Smooth muscle cell (in vitro differentiated cells): ENCODE measurements at regions not wholly inside any gene's neighbourhood (a gene's known extent, or its start where the extent isn't known, plus 50 kb on each side); places are given as distances from the start of the nearest gene placed in this dataset.

Experiments used
- DNase-seq: peaks from one replicate; lab custom pipeline; 2025; ENCODE audit not compliant: unreplicated experiment; lab: John Stamatoyannopoulos, UW
- H2AFZ ChIP-seq: fragments of 200-600 bp; sonication (generic); 2 replicates; pipeline ENCODE4 v1.6.0; 2016; ENCODE audit warnings: antibody characterized with exemption, low read depth, mild to moderate bottlenecking
- H3F3A ChIP-seq: fragments of 200-600 bp; sonication (generic); 2 replicates; pipeline ENCODE4 v1.6.0; 2017; ENCODE audit warnings: antibody characterized with exemption, low read depth
- H3K27ac ChIP-seq: fragments of 200-600 bp; sonication (generic); 2 replicates; pipeline ENCODE4 v1.5.1; 2016; ENCODE audit warnings: low read depth, mild to moderate bottlenecking
- H3K27me3 ChIP-seq: fragments of 200-600 bp; sonication (generic); 2 replicates; pipeline ENCODE4 v1.6.1; 2016; ENCODE audit warnings: low read depth, mild to moderate bottlenecking
- H3K36me3 ChIP-seq: fragments of 200-600 bp; sonication (generic); 2 replicates; pipeline ENCODE4 v1.5.1; 2016; ENCODE audit warnings: low read depth
- H3K4me1 ChIP-seq: fragments of 200-600 bp; sonication (generic); 2 replicates; pipeline ENCODE4 v1.5.1; 2016; ENCODE audit warnings: low read depth
- H3K4me2 ChIP-seq: fragments of 200-600 bp; sonication (generic); 2 replicates; pipeline ENCODE4 v1.6.0; 2016; ENCODE audit warnings: mild to moderate bottlenecking
- H3K4me3 ChIP-seq: fragments of 200-600 bp; sonication (generic); 2 replicates; pipeline ENCODE4 v1.5.1; 2016; ENCODE audit warnings: mild to moderate bottlenecking
- H3K79me2 ChIP-seq: fragments of 200-600 bp; sonication (generic); 2 replicates; pipeline ENCODE4 v1.6.0; 2016; ENCODE audit warnings: low read depth, mild to moderate bottlenecking
- H3K9ac ChIP-seq: fragments of 200-600 bp; sonication (generic); 2 replicates; pipeline ENCODE4 v1.6.0; 2016; ENCODE audit warnings: low read depth
- H3K9me3 ChIP-seq: fragments of 200-600 bp; sonication (generic); replicated peaks from 2 replicates; pipeline ENCODE4 v1.5.1; 2016; ENCODE audit warnings: low read depth
- H4K20me1 ChIP-seq: fragments of 200-600 bp; sonication (generic); 2 replicates; pipeline ENCODE4 v1.6.0; 2016; ENCODE audit warnings: low read depth
- WGBS: methylation state at CpG from one replicate; pipeline ENCODE4 v1.1.7; 2016; ENCODE audit warnings: low lambda C conversion rate; 5-methylcytosine and 5-hydroxymethylcytosine counted together
- TF ChIP-seq, protein P1 (sequence below): fragments of 200-600 bp; sonication (generic); IDR thresholded peaks from 2 replicates; pipeline ENCODE4 v1.5.1; 2017; ENCODE audit warnings: borderline replicate concordance, mild to moderate bottlenecking, antibody characterized with exemption; ENCODE audit not compliant: insufficient read depth, poor library complexity, severe bottlenecking

DNA sequence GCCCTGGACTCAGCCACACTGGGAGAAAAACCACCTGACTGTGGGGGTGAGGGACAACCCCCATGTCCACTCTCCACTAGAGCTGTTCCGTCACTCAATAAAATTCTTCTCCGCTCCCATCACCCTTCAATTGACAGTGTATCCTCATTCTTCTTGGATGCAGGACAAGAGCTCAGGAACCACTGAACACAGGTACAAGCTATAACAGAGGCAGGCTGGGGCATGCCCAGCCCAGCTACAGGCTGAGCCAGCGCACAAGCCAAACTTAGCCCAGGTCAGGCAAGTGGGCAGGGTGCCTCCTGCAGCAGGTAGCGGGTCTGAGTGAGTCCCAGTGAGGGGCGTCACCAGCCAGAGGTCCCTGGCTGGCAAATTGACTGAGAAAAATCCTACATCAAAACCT lies 183.4 kb downstream of the HINT1 start:
- no peak overlapping the region for H3K4me2 ChIP-seq
- H2AFZ ChIP-seq, result no peak overlapping the region

DNA sequence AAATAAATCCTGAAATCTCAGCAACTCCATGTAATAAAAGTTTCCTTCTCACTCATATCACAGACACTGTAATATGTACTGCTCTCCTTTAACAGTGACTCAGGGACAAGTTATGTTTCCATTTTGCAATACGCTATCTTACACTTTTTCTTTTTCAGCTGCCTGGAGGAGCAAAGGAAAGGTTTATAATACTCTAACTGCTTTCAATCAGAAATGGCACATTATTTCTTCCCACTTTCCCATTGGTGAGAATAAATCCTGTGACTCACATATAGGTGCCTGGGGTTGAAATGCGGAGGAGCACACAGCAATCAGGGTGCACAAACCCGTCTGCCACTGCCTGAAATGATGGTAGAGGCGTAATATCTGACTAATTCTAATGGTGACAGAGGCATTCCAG lies 186.6 kb downstream of the HINT1 start:
- Histone ChIP-seq H3K9me3 (no peaks in the 10 kb centered on the region), H3F3A (no peaks in the 10 kb centered on the region), H2AFZ (peak overlapping the region; percentile 46), H3K36me3 (no peaks in the 10 kb centered on the region), H3K79me2 (no peaks in the 10 kb centered on the region), H3K27me3 (no peaks in the 10 kb centered on the region), H3K4me2 (peak overlapping the region; percentile 42), H4K20me1 (no peaks in the 10 kb centered on the region), H3K4me1 (no peaks in the 10 kb centered on the region), H3K27ac (peak overlapping the region; percentile 38), H3K4me3 (no peak overlapping the region), H3K9ac (no peak overlapping the region)
- 54% methylated on average over 4 of the region's 4 CpGs for whole genome bisulfite sequencing
- DNase-seq, result no peak
- TF ChIP-seq, protein P1, sequence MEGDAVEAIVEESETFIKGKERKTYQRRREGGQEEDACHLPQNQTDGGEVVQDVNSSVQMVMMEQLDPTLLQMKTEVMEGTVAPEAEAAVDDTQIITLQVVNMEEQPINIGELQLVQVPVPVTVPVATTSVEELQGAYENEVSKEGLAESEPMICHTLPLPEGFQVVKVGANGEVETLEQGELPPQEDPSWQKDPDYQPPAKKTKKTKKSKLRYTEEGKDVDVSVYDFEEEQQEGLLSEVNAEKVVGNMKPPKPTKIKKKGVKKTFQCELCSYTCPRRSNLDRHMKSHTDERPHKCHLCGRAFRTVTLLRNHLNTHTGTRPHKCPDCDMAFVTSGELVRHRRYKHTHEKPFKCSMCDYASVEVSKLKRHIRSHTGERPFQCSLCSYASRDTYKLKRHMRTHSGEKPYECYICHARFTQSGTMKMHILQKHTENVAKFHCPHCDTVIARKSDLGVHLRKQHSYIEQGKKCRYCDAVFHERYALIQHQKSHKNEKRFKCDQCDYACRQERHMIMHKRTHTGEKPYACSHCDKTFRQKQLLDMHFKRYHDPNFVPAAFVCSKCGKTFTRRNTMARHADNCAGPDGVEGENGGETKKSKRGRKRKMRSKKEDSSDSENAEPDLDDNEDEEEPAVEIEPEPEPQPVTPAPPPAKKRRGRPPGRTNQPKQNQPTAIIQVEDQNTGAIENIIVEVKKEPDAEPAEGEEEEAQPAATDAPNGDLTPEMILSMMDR, result no peak

More for the DNA sequence above, 183.4 kb downstream of the HINT1 start:
- Histone ChIP-seq H3K27me3 (no peaks in the 10 kb centered on the region), H3K9me3 (no peaks in the 10 kb centered on the region), H3K27ac (no peak overlapping the region), H3F3A (no peaks in the 10 kb centered on the region), H3K9ac (no peak overlapping the region), H3K4me3 (no peak overlapping the region), H3K4me1 (no peaks in the 10 kb centered on the region), H4K20me1 (no peaks in the 10 kb centered on the region), H3K36me3 (no peaks in the 10 kb centered on the region), H3K79me2 (no peaks in the 10 kb centered on the region)
- 90% methylated on average over 5 of the region's 5 CpGs for WGBS
- TF ChIP-seq, protein P1, result no peak
- DNase-seq, result no peak

DNA sequence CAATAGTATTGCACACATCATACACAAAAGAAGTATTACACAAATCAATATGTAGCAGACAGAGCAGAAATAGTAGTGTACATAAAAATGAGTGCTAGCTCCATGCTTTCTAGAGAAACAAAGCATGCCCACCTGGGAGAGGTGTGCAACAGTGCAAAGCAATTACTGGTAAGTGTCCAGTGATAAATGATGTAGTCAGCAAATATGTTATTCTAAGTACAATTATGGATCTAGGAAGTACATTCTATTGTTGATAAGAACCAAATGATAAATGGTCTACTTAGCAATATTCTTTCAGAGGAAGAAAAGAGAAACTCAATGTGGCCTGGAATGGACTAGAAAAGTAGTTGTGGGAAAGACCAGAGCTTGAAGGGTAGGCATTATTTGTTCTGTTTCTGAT lies 188.6 kb downstream of the HINT1 start:
- TF ChIP-seq, protein P1, result no peak
- Histone ChIP-seq H3F3A (no peaks in the 10 kb centered on the region), H2AFZ (no peak overlapping the region), H3K27me3 (no peaks in the 10 kb centered on the region), H3K4me1 (no peaks in the 10 kb centered on the region), H3K4me2 (no peak overlapping the region), H3K9ac (no peak overlapping the region), H3K27ac (no peak overlapping the region), H4K20me1 (no peaks in the 10 kb centered on the region), H3K9me3 (no peaks in the 10 kb centered on the region), H3K79me2 (no peaks in the 10 kb centered on the region), H3K36me3 (no peaks in the 10 kb centered on the region), H3K4me3 (no peak overlapping the region)
- DNase-seq, result no peak

DNA sequence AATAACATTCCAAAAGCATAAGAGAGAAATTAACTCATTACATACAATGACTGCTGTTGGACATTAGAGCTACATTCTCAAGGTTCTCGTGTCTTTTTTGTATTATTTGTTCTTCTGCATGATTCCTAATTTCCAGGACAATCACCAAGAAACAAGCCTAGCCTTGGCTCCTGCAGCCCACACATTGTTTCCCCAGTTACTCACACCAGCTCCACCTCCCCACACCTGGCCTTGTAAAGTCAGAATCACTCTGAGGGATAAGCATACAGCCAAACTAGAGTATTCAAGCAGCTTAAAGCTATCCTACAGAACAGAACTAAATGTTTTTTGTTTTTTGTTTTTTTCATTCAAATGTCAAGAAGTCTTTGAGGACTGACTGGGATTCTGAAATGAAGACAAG lies 189.2 kb downstream of the HINT1 start:
- TF ChIP-seq, protein P1, result no peak
- Histone ChIP-seq H3K4me2 (no peak overlapping the region), H4K20me1 (no peaks in the 10 kb centered on the region), H3K4me1 (no peaks in the 10 kb centered on the region), H2AFZ (no peak overlapping the region), H3K4me3 (no peak overlapping the region), H3K27ac (no peak overlapping the region), H3K36me3 (no peaks in the 10 kb centered on the region), H3K79me2 (no peaks in the 10 kb centered on the region), H3F3A (no peaks in the 10 kb centered on the region), H3K9ac (no peak overlapping the region), H3K27me3 (no peaks in the 10 kb centered on the region), H3K9me3 (no peaks in the 10 kb centered on the region)
- 70% methylated on average over 1 of the region's 1 CpG for WGBS
- DNase-seq, result no peak
